ENCODE measurements at regions not wholly inside any gene's neighbourhood (a gene's known extent, or its start where the extent isn't known, plus 50 kb on each side); places are given as distances from the start of the nearest gene placed in this dataset.

DNA sequence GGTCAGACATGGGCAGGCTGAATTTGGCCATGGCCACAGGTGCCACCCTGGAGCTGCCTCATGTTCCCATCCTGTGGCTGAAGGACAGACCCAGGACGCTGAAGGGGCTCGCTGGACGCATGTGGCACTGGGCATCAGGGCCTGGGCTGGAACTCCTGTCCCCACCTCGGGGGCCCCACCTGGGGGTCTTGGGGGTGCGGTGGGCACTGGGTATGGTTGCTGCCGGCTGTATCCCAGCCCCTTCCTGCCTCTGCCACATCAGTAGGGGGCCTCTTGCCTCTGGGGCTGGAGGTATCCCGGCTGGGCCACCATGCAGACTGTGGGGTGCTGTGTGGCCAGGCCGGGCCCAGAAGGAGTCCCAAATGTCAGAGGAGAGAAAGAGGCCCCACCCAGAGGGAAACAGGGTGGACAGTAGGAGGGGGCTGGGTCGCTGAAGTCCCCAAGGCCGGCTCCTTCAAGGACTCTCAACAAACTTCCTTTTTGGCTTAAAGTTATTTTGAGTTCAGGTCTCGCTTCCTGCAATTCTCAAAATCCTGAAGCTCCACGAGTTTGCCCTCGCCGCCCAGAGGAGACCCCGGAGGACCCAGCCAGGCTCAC lies 78.7 kb downstream of the SIK1 start:
- no peak for DNase-seq

DNA sequence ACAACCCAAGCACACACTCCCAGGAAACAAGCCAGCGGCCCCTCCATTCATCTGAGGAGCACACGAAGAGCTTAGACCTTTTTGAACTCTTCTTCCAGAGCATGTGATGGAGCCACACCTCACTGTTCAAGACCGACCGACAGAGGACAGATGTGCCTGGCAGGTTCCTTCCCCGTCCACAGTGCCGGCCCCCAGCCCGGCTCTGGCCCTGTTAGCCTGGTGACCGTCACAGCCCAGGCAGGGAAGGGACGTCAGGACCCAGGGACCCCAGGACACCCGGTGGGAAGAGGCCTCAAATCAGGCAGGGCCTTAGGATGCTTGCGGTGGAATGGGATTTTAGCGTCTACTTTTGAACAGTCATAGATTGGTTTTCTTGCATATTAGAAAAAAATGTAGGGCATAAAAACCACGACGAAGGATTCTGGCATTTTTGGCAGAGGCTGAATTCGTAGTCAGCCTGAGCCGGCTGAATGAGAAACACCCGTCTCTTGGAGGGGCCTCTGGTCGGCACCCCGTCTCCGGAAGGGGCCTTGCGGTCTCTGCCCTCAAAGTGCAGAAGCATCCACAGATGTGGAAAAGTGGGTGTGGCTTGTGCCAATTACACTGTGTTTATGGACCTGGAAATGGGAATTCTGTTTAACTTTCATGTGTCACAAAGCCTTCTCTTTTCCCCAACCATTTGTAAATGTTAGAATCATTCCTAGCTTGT lies 79.3 kb downstream of the SIK1 start:
- no peak for DNase-seq

DNA sequence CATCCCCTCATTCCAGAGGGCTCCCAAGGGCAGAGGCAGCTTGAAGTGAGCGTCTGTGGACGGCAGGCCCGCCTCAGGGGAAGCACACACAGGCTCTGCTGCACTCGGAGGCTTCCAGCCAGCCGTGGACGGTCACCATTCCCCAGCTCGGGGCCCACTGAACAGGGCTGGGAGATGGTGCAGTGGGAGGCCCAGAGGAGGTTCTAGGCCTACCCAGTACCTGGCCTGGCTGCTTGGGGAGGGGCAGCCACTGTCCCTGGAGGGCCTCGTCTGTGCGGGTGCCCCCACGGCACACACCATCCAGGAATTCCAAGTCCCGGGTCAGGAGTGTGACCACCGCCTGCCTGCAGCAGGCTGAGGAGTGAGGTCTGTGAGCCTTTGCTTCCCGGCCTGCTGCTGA lies 80.4 kb downstream of the SIK1 start:
- no peak for DNase-seq

DNA sequence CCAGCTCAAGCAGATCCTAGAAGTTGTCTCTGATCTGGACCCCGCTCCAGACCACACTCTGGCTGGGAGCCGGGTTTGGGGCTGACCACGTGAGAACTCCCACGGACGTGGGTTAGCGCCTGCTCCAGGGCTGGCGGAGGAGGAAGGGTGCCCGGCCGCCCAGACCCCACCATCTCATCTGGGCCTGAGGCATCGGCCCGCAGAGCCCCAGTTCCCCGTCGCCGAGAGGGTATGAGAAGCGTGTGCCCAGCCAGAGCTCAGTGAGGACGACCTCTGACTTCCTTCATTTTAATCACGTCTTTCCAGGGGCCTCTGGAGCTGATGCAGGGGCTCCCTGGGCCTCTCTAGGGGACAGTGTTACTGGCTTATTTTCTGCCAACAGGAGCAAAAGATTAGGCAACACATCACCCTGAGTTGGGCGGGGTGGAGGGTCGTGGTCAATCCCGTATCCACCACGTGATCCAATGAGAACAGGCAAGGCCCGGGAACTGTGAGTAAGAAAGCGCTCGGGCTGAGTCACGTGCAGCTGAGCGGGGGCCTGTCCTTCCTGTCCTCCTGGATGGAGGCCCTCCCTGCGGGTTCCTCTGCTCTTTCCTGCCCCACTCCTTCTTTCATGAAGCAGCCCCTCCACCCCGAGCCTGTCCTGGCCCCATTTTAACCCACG lies 81.1 kb downstream of the SIK1 start:
- DNase-seq = peak; percentile 43

DNA sequence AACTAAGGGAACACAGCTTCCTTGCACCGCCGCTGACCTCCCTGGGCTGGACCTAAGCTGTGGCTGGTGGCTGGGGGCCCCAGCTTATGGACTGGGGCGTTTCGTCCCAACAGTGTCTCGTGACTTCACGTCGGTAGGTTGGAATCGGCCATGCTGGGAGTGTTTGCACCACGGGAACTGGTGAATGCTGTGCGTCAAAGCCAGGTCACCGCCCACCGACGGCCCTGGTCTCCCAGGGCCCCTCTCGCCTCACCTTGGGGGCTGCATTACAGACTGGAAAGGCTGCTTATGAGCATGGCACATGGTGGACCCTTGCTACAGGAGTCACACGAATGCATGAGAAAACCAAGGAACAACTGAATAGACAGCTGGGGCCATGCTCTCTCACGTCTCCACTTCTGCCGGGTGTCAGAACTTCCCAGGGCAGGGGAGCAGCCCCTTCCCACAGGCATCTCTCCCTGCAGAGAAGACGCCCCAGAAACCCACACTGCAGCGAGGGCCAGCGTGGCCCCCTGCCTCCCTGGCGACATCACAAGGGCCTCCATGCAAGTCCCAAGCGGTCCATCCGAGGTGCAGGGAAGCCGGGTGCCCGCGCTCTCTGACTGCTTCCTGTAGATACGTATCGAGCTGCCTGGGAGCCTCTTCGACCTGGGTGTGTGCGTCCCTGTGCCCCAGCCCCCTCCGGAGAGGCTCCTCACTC lies 81.7 kb downstream of the SIK1 start:
- no peak for DNase-seq

DNA sequence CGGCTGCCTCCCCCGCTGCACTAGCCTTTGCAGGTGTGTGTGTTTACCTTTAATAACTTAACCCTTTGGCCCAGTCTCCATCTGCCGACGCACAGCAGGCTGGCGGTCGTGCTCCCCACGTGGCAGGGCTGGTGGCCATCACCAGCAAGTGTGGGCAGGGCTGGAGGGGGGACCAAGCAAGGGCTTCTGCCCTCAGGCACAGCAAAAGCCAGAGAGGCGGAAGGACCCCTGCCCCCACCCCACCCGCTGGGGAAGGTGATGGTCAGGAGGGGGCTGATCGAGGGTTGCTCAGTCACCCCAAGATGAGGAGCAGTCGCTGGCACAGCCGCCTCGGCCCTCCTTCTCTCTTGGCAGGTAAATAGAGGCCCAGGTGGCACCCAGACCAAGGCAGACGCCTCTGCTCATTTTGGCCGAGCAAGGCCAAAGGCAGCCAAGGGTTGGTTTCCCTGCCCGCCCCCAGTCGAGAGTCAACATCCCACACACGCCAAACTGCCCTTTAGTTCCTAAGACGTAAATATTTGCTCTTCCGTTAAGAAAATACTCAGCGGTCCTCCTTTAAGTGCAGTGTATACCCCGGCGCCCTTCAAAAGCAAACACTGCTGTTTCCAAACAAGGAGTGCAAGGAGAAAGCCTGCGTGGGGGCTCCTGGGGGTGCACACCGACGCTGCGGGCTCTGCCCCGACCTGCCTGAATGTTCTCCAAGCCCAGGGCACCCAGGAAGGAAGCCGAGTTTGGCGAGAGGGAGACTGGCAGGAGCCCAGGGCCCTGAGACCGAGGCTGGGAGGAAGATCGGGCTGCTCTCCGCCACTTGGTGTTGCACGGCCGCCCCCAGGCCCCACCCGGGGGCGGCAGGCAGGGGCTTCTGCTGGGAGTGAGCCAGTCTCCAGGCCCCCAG lies 82.7 kb downstream of the SIK1 start:
- DNase-seq = no peak

DNA sequence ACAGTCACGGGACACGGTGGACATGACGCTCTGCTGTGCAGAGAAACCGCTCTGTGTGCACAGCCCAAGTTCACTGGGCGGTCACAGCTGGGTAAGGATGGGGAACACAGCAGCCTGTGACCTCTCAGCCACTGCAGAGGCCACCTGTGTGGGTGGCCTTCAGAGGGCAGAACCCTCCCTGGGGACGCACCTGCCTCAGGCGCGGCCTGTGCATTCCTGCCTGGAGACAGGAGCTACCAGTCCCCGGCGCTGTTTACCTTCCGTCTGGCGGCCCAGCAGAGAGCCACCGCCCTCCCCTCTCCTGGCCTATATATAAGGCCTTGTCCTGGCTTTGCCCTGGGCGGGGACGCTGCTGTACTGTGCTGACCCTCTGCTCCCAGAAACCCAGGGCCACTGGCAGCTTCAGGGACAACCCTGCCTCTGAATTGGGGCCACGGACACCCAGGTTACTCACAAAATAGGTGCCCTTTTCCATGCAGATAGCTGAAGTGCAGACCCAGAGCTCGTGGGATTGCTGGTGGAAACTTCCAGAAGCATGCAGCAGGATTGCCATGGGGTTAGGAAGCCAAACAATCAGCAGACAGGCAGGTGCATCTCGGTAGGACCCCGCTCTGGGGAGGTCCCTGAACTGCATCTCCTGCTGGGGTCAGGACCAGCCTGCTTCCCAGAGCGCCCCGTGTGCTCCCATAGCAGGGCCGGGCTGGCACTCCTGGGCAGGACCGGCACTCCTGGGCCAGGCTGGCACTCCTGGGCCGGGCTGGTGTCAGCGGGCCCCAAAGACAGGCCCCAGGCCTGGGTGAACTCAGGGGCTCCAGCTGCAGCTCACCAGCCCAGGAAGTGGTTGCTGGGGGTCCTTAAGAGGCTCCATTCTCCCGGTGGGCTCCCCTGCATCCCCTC lies 83.6 kb downstream of the SIK1 start:
- DNase-seq = no peak

DNA sequence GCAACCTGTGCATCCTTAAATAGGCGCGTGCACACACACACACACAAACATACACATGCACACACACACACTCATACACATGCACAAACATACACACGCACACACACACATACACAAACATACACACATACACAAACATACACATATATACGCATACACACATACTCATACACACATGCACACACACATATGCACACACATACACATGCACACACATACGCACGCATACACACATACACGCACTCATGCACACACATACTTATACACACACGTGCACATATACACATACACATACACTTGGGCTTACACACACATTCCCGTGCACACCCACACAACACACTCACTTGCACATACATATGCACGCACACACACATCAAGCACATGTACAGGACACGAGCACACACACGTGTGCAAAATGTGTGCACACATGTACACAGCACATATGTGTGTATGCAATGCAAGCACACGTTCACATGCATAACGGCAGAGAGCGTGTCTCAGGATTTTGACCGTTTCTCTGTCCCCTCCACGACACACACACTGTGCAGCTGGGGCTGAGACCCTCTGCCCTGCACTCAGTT lies 84.5 kb downstream of the SIK1 start:
- DNase-seq = no peak

DNA sequence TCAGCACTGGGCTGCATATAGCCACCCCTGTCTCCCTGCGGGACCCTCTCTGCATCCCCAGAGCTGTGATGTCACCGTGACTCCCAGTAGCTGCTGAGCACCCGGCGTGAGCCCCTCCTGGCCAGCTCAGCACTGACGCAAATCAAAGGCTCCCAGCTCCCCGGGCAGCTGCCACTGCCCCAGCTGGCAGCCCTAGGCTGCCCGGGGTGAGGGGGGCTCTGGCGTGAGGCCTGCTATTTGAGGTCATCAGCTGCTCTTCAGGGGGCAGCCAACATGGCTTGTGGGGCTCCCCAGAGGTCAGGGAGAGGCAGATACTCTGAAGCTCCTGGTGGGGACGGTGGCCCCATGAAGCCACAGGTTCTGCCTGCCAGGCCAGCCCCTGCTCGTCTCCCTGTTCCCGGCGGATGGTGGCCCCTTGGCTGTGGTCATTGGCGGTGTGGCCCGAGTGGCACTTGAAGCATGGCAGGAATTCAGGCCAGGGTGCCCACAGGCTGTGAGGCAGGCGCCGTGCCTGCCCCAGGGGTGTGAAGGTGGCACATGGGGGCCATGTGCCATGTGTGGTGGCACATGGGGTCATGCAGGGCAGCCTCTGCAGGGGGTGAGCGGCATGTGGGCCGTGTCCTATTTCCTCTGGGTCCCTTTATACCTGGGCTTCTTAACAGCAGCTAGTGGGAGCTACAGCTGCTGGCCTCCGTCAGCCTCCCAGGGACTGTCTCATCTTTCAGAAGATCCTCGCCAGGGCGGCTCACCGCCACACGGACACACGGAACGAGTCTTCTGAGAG lies 85.4 kb downstream of the SIK1 start:
- DNase-seq = no peak

DNA sequence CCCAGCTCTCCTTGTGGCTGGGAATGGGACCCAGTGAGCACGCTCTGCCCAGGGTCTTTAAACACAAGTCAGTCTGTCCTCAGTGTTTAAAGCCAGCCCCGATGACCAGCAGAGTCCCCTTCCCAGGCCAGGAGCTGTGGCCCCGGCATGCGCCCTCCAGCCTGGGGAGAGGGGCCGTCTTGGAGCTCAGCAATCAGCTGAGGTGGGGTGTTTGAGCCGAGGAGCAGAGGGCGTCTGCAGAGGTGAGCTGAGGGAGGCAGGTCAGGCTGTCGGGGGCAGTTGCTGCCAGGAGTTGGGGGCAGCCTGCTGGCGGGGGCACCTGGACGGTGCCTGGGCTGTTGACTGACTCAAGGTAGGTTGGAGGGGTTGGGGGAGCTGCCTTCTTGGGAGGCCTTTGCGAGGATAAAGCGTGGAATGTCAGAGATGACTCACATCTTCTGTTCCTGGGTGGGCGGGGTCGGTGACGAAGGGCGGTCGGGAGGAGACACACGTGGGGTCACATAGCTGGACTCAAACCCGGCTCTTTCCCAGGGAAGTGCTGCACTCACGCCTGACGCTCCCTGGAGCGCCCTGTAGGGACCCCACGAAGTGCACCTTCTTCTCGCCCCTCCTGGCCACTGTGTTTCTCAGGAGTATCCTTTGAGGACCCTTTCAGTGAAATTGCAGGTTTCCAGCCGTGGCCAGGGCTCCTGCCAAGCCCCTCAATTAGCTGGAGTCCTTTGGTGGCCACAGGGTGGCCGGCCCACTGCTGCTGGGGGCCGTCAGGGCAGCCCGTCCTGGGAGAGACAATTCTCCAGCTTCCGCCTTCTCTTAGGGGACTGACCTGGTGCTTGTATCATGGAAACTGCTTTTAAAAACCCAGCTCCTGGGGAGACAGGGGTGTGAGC lies 86.2 kb downstream of the SIK1 start:
- DNase-seq = no peak

DNA sequence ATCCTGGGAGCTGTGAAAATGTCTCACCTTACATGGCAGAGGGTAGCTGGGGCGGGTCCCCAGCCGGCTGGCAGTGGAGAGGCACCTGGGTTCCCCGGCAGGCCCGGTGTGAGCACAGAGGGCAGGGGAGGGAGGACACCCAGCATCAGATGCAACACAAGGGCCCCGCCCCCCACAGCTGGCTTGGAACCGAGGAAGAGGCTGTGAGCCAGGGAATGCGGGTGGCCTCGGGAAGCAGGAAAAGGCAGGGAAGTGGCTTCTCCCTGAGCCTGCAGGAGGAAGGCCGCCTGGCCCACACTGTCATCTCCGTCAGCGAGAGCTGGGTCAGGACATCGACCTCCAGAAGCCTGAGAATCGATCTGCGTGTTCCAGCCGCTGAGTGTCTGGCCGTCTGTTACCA lies 87.3 kb downstream of the SIK1 start:
- no peak for DNase-seq

DNA sequence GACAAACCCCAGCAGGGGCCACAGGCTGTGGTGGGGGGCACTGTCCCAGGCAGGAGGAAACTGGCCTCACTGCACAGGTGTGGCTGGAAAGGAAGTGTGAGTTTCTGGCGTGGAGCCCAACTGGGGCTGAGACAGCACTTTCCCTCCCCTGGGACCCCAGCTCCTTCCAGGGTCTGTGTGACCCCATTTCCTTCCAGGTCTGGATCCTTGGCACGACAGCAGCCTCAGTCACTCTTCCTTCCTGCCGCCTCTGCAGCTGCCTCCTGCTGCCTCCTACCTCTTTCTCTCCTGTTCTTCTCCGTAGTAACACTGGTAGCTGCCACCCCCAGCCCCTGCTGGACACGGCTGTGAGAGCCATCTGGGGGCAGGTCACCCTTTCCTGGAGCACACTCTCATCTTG lies 88.0 kb downstream of the SIK1 start:
- no peak for DNase-seq

DNA sequence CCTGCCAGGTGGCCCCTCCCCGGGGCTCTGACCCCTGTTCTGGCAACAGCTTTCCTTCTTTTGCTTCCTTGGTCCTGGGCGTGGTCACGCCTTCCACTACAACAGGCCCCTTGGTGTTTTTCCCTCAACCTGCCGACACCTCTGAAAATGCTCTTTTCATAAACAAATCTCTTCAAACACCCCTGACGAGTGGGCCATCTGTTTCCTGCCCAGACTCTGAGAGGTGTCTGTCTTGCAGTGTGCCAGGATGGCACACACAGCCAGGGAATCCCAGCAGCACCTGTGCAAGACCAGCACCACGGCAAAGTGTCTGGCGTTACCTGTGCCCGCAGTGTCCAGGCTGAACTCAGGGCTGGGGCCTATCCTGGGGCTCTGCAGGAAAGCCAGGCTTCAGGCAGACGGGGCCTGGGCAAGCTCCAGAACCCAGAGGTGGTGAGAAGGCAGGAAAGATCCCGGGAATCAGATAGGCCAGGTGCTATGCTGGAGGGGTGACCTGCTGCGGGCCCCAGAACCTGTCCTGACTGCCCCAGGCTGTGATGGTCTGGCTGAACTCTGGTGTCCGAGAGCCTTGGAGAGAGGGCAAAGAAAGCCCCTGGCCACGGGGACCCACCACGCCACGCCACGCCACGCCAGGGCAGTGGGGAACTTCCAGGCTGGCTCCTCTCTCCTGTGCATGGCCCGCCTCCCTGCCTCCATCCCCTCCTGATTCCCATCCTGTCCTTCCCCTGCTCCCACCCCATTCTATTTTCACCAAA lies 88.9 kb downstream of the SIK1 start:
- DNase-seq = no peak

DNA sequence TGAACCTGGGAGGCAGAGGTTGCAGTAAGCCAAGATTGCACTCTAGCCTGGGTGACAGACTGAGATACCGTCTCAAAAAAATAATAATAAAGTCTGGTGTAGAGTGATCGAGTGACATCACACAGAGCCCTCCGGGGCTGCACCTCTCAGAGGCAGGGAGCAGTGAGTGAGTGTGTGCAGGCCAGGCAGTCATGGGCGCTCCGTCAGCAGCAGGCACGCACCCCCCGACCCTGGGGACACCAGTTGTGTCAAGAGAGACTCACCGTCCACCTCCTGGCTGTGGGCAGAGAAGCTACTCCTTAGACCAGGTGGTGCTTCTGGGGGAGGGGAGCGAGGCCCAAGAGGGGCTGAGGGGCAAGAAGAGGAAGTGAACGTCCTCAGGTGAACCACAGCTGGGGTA lies 91.8 kb downstream of the SIK1 start:
- no peak for DNase-seq

DNA sequence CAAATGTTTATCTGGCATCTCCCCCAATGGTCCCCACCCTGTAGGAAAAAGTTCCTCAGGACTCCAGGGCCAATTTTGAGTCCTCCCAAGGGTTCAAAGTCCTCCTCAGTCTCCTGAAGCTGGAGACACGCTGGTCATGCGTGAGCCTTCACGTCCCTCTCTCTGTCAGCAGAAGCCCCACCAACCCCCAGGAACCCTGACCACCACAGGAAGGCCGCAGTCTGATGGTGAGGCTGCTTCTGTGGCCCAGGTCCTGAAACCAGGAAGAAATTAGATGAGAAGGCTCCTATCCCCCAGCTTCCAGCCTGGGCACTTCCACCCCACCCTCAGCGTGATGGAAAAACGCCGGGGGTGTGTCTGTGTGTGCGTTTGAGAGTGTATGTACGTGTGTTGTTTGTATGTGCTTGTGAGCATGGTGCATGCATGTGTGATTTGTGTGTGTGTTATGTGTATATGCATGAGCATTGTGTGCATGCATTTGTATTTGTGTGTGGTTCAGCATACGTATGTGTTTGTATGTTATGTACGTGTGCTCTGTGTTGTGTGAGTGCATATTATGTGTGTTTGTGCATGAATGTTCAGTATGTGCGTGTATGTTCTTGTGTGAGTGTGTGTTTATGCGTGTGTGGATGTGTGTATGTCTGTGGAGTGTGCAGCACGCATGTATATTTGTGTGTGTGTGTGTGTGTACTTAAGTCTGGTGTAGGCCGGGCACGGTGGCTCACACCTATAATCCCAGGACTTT lies 92.5 kb downstream of the SIK1 start:
- DNase-seq = no peak

DNA sequence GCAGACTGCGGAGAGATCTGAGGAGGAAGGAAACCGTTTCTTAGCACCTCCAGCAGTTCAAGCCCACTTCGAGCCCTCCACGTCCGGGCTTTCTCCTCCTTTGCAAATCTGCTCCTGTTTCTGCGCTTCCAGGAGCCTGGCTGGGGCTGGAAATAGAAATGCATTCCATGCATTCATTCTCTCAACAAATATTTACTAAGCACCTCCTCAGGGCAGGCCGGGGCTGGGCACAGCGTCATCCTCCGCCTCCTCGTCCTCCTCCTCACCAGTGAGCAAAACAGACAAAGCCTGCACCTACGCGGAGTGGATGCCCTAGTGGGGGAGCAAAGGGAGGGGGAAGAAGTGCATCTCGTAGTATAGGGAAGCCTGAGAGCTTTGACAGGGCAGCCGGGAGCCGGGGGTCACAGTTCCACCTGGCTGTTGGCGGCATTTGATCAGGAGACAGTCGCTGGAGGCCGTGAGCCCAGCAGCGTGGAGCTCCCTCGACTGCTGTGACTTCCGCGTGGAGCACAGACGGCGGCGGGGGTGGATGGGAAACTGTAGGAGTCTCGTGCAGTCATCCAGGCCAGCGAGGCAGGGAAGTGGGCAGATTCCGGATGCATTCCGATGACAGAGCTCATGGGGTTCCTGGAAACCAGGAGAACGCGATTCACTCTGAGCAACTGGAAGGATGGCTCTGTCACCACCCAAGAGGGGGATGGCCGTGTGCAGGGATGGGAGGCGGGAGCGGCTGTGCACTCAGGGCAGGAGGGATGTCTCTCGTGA lies 93.5 kb downstream of the SIK1 start:
- no peak for DNase-seq

DNA sequence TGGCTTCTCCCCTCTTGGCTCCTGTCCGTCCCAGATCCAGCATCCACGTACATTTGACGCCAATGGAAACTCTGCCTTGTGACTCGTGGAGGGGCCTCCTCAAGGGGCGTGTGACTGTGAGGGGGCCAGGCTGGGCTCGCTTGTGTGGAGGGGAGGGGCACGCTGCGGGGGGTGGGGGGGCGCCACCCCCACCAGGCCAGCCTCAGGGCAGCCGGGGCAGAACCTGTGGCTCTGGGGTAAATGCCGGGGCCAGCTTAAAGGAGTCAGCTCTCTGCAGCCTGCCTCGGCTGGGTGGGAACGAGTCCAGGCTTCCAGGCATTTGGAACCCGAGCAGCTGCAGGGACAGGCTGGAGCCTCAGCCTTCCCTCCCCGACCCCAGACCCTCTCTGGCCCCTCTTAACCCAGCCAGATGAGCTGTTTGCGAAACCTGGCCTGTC lies 94.1 kb downstream of the SIK1 start:
- DNase-seq = no peak
